Caco-2 (cell line): ENCODE measurements at regions not wholly inside any gene's neighbourhood (a gene's known extent, or its start where the extent isn't known, plus 50 kb on each side); places are given as distances from the start of the nearest gene placed in this dataset.

Experiments used
- BruUV-seq: library from RNA; stranded (reverse); fragments of 400-500 nt; replicated peaks from 2 replicates; lab custom pipeline; 2021; lab: Mats Ljungman, UMichigan
- CTCF ChIA-PET: fragments of 300-600 bp; sonication (Branson Sonifier 250); formaldehyde crosslinking; loops from one replicate; lab custom pipeline; 2022; ENCODE audit warnings: antibody characterized with exemption; lab: Charles Lee
- POLR2A ChIA-PET: fragments of 300-600 bp; sonication (Branson Sonifier 250); formaldehyde crosslinking; loops from one replicate; lab custom pipeline; 2022; ENCODE audit warnings: antibody characterized with exemption; lab: Charles Lee
- DNase-seq, 2 experiments: peaks; one replicate each; pipeline versions ENCODE4 v3.0.0 to v3.0.0-alpha.2; 2020 to 2022
- H3K27me3 ChIP-seq: replicated peaks from 2 replicates; pipeline ENCODE4 v1.6.0; 2011; ENCODE audit warnings: low read length; ENCODE audit not compliant: control insufficient read depth, insufficient read depth
- H3K36me3 ChIP-seq: 2 replicates; pipeline ENCODE4 v1.5.1; 2011; ENCODE audit warnings: low read length; ENCODE audit not compliant: control insufficient read depth, insufficient read depth
- H3K4me1 ChIP-seq: fragments of 250-450 bp; sonication (Bioruptor Pico); 2 replicates; pipeline ENCODE4 v1.5.1; 2020; ENCODE audit warnings: mild to moderate bottlenecking
- H3K4me3 ChIP-seq: 2 replicates; pipeline ENCODE4 v1.5.1; 2011; ENCODE audit warnings: low read depth, mild to moderate bottlenecking, control low read depth, low read length
- H3K9me3 ChIP-seq: fragments of 250-450 bp; sonication (Bioruptor Pico); 2 replicates; pipeline ENCODE4 v1.5.1; 2020; ENCODE audit warnings: mild to moderate bottlenecking, moderate library complexity
- H3K27ac Mint-ChIP-seq: one replicate; pipeline ENCODE4 v1.8.0; 2022; ENCODE audit warnings: mixed read lengths; ENCODE audit not compliant: unreplicated experiment
- H3K27me3 Mint-ChIP-seq: one replicate; pipeline ENCODE4 v1.8.0; 2022; ENCODE audit warnings: mixed read lengths; ENCODE audit not compliant: insufficient read depth, unreplicated experiment
- H3K36me3 Mint-ChIP-seq: one replicate; pipeline ENCODE4 v1.8.0; 2022; ENCODE audit warnings: mild to moderate bottlenecking, mixed read lengths; ENCODE audit not compliant: insufficient read depth, unreplicated experiment
- H3K4me1 Mint-ChIP-seq: one replicate; pipeline ENCODE4 v1.8.0; 2022; ENCODE audit warnings: low read depth, mixed read lengths; ENCODE audit not compliant: unreplicated experiment
- H3K4me3 Mint-ChIP-seq: one replicate; pipeline ENCODE4 v1.8.0; 2022; ENCODE audit warnings: mild to moderate bottlenecking, moderate library complexity, mixed read lengths; ENCODE audit not compliant: unreplicated experiment
- H3K9me3 Mint-ChIP-seq: one replicate; pipeline ENCODE4 v1.8.0; 2022; ENCODE audit warnings: mixed read lengths; ENCODE audit not compliant: unreplicated experiment
- intact Hi-C: fragments of 100-400 bp; cut with micrococcal nuclease; formaldehyde crosslinking; loops from one replicate; pipeline ENCODE4 v1.10.0; 2022; ENCODE audit not compliant: unreplicated experiment
- TF ChIP-seq, protein P1 (sequence below), 2 experiments: fragments of 200-600 bp in 1 of 2; IDR thresholded peaks; 1 replicate in 1 of 2; 2 replicates in 1 of 2; pipeline versions ENCODE4 v1.5.1 to v1.8.0; 2011 to 2022; ENCODE audit warnings: antibody characterized with exemption in 1 of 2, control low read depth in 1 of 2, inconsistent platforms in 1 of 2, low read depth in 1 of 2, low read length in 1 of 2, mild to moderate bottlenecking in 1 of 2, moderate library complexity in 1 of 2; ENCODE audit not compliant: insufficient read depth in 1 of 2, severe bottlenecking in 1 of 2, unreplicated experiment in 1 of 2

DNA sequence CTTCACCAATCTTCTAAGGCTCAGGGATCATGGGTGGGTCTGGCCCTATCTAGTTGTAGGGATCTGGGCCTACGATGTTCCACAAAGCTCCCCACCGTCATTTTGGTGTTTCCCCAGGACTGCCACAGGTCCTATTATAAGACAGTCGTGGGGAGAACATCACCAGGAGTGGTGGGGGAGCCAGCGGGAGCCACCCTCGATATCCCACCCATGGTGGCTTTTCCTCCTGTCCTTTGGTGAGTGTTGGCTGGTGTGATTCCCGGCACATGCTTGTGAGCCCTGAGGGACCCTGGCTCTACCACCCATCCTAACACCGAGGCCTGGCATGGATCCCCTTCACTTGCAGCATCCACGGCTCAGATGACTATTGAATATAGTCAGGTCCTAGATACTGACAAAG, 247.4 kb downstream of the ACTR3B start:
- H3K27me3 ChIP-seq: no peaks in the 10 kb centered on the region

DNA sequence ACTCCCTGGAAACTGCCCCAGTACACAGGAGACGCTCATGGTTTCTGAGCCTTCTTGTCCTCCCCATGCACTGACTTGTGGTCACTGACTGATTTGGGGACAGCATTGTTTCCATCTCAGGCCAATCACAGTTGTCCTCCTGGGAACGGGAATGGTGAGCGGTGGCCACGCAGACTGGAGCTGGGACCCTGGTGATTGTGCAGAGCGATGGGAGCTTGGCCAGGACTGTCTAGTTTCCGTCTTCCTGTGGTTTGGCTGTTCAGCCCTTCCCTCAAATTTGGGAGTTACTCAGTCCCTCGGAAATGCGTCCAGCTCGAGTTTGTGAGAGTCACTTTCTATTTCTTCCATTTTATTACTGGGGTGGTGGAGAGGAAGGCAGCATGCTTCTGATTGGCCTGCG, 250.9 kb downstream of the ACTR3B start:
- no peaks in the 10 kb centered on the region for H3K36me3 ChIP-seq
- BruUV-seq: no TSS peak
- Mint-ChIP-seq H3K27me3 (peaks cover 9% of the 10 kb centered on the region), H3K27ac (no peak overlapping the region), H3K36me3 (no peaks in the 10 kb centered on the region), H3K4me3 (no peak overlapping the region), H3K4me1 (no peaks in the 10 kb centered on the region), H3K9me3 (no peaks in the 10 kb centered on the region)
- ChIA-PET POLR2A (no interaction called here), CTCF (no interaction called here)
- DNase-seq: no peak
- H3K9me3 ChIP-seq: no peaks in the 10 kb centered on the region
- TF ChIP-seq, protein P1, sequence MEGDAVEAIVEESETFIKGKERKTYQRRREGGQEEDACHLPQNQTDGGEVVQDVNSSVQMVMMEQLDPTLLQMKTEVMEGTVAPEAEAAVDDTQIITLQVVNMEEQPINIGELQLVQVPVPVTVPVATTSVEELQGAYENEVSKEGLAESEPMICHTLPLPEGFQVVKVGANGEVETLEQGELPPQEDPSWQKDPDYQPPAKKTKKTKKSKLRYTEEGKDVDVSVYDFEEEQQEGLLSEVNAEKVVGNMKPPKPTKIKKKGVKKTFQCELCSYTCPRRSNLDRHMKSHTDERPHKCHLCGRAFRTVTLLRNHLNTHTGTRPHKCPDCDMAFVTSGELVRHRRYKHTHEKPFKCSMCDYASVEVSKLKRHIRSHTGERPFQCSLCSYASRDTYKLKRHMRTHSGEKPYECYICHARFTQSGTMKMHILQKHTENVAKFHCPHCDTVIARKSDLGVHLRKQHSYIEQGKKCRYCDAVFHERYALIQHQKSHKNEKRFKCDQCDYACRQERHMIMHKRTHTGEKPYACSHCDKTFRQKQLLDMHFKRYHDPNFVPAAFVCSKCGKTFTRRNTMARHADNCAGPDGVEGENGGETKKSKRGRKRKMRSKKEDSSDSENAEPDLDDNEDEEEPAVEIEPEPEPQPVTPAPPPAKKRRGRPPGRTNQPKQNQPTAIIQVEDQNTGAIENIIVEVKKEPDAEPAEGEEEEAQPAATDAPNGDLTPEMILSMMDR (IDR thresholded peaks at IDR 0.05; ENCODE audit: insufficient read depth in 1 of 2, low read depth in 1 of 2, low read length in 1 of 2, severe bottlenecking in 1 of 2, unreplicated experiment in 1 of 2): no peak
- H3K4me3 ChIP-seq: no peak overlapping the region
- intact Hi-C loops: no loop called here
- H3K4me1 ChIP-seq: no peaks in the 10 kb centered on the region
- no peaks in the 10 kb centered on the region for H3K27me3 ChIP-seq

More for the DNA sequence above, 247.4 kb downstream of the ACTR3B start:
- DNase-seq: no peak
- Histone ChIP-seq H3K4me1 (no peaks in the 10 kb centered on the region), H3K9me3 (no peaks in the 10 kb centered on the region), H3K4me3 (no peak overlapping the region), H3K36me3 (no peaks in the 10 kb centered on the region)
- Mint-ChIP-seq H3K4me1 (no peaks in the 10 kb centered on the region), H3K4me3 (no peak overlapping the region), H3K27me3 (peaks cover 9% of the 10 kb centered on the region), H3K36me3 (no peaks in the 10 kb centered on the region), H3K9me3 (peaks cover 2% of the 10 kb centered on the region), H3K27ac (no peak overlapping the region)
- intact Hi-C loops: no loop called here
- TF ChIP-seq, protein P1 (IDR thresholded peaks at IDR 0.05; ENCODE audit: insufficient read depth in 1 of 2, low read depth in 1 of 2, low read length in 1 of 2, severe bottlenecking in 1 of 2, unreplicated experiment in 1 of 2): no peak
- CTCF ChIA-PET: no interaction called here
- no TSS peak for BruUV-seq
- POLR2A ChIA-PET: no interaction called here

DNA sequence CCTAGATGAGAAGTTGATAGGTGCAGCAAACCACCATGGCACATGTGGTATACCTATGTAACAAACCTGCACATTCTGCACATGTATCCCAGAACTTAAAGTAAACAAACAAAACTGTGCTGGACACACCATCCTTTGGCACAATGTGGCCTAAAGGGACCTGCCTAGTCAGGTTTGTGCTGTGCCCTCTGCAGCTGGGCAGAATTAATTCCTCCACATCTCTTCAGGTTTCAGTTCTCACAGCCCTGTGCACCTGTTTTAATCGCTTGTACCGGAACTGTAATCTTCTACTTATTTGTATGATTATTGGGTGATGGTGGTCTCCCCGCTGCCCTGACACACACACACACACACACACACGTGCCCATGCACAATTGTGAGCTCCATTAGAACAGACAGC, 252.7 kb downstream of the ACTR3B start:
- DNase-seq: no peak
- CTCF ChIA-PET: no interaction called here
- intact Hi-C loops: no loop called here
- H3K27me3 ChIP-seq: no peaks in the 10 kb centered on the region
- Mint-ChIP-seq H3K27ac (no peak overlapping the region), H3K36me3 (no peaks in the 10 kb centered on the region), H3K4me1 (no peaks in the 10 kb centered on the region), H3K27me3 (peaks cover 9% of the 10 kb centered on the region), H3K4me3 (no peak overlapping the region), H3K9me3 (no peaks in the 10 kb centered on the region)
- H3K4me3 ChIP-seq: no peak overlapping the region
- H3K36me3 ChIP-seq: no peaks in the 10 kb centered on the region
- TF ChIP-seq, protein P1 (IDR thresholded peaks at IDR 0.05; ENCODE audit: insufficient read depth in 1 of 2, low read depth in 1 of 2, low read length in 1 of 2, severe bottlenecking in 1 of 2, unreplicated experiment in 1 of 2): no peak
- H3K4me1 ChIP-seq: no peaks in the 10 kb centered on the region
- no peaks in the 10 kb centered on the region for H3K9me3 ChIP-seq
- POLR2A ChIA-PET: no interaction called here
- no TSS peak for BruUV-seq
